ENCODE measurements at regions not wholly inside any gene's neighbourhood (a gene's known extent, or its start where the extent isn't known, plus 50 kb on each side); places are given as distances from the start of the nearest gene placed in this dataset.

- TF ChIP-seq, protein P1, sequence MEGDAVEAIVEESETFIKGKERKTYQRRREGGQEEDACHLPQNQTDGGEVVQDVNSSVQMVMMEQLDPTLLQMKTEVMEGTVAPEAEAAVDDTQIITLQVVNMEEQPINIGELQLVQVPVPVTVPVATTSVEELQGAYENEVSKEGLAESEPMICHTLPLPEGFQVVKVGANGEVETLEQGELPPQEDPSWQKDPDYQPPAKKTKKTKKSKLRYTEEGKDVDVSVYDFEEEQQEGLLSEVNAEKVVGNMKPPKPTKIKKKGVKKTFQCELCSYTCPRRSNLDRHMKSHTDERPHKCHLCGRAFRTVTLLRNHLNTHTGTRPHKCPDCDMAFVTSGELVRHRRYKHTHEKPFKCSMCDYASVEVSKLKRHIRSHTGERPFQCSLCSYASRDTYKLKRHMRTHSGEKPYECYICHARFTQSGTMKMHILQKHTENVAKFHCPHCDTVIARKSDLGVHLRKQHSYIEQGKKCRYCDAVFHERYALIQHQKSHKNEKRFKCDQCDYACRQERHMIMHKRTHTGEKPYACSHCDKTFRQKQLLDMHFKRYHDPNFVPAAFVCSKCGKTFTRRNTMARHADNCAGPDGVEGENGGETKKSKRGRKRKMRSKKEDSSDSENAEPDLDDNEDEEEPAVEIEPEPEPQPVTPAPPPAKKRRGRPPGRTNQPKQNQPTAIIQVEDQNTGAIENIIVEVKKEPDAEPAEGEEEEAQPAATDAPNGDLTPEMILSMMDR (IDR thresholded peaks at IDR 0.05; ENCODE audit: low read depth, low read length): no peak
- DNase-seq (ENCODE audit: low read depth in 1 of 2, low spot score in 1 of 2): no peak
- H3K4me3 ChIP-seq: no peak overlapping the region
- H3K27ac ChIP-seq: no peak overlapping the region
- H3K27me3 ChIP-seq: no peaks in the 10 kb centered on the region
- no peaks in the 10 kb centered on the region for H3K9me3 ChIP-seq (ENCODE audit: low read depth)
- H3K36me3 ChIP-seq: no peaks in the 10 kb centered on the region
- peaks cover 9% of the 10 kb centered on the region for H3K4me1 ChIP-seq (ENCODE audit: low read depth)
Observed at GRCh38 chr2:7999683-8000476, 682.0 kb upstream of the ID2 start.

DNA sequence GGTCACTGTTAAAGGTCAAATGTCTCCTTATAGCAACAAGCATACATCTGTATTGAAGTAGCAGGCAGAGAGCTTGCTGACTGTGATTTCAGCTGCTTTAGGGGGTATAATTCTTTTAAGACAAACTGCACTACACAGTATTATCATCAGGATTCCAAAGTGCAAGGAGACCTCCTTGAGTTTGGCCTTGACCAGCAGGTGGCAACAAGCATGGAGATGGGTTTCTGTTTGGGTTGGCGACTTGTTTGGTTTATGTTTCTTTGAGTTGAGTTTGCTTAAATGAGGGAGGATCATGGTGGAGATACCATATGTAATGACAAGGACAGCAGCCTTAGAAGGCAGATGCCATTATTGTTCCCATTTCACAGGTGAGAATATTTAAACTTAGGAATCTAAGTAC is 681.0 kb upstream of the ID2 start:
- DNase-seq (ENCODE audit: low read depth in 1 of 2, low spot score in 1 of 2): peak in 1 of 2 donors; percentile 7
- Histone ChIP-seq H3K27ac (no peak overlapping the region), H3K9me3 (ENCODE audit: low read depth) (no peaks in the 10 kb centered on the region), H3K27me3 (no peaks in the 10 kb centered on the region), H3K4me1 (ENCODE audit: low read depth) (peaks cover 9% of the 10 kb centered on the region), H3K36me3 (no peaks in the 10 kb centered on the region), H3K4me3 (no peak overlapping the region)
- TF ChIP-seq, protein P1 (IDR thresholded peaks at IDR 0.05; ENCODE audit: low read depth, low read length): peak; percentile 25

- no peaks in the 10 kb centered on the region for H3K9me3 ChIP-seq (ENCODE audit: low read depth)
- H3K4me1 ChIP-seq (ENCODE audit: low read depth): peaks cover 9% of the 10 kb centered on the region
- H3K27me3 ChIP-seq: no peaks in the 10 kb centered on the region
- H3K4me3 ChIP-seq: no peak overlapping the region
- DNase-seq (ENCODE audit: low read depth in 1 of 2, low spot score in 1 of 2): peak in 1 of 2 donors; percentile 9
- TF ChIP-seq, protein P1 (IDR thresholded peaks at IDR 0.05; ENCODE audit: low read depth, low read length): no peak
- H3K36me3 ChIP-seq: no peaks in the 10 kb centered on the region
- H3K27ac ChIP-seq: no peak overlapping the region
Observed at GRCh38 chr2:8002765-8003393, 679.0 kb upstream of the ID2 start.

- Histone ChIP-seq H3K27me3 (no peaks in the 10 kb centered on the region), H3K4me3 (no peak overlapping the region), H3K9me3 (ENCODE audit: low read depth) (no peaks in the 10 kb centered on the region), H3K4me1 (ENCODE audit: low read depth) (peaks cover 9% of the 10 kb centered on the region), H3K36me3 (no peaks in the 10 kb centered on the region), H3K27ac (peak overlapping the region; percentile 0)
- TF ChIP-seq, protein P1 (IDR thresholded peaks at IDR 0.05; ENCODE audit: low read depth, low read length): no peak
- DNase-seq (ENCODE audit: low read depth in 1 of 2, low spot score in 1 of 2): peak; percentile 30 to 70
Observed at GRCh38 chr2:8003462-8004075, 678.3 kb upstream of the ID2 start.

GRCh38 chr2:8004250-8004681 is 677.6 kb upstream of the ID2 start:
- no peaks in the 10 kb centered on the region for H3K9me3 ChIP-seq (ENCODE audit: low read depth)
- no peaks in the 10 kb centered on the region for H3K27me3 ChIP-seq
- H3K4me1 ChIP-seq (ENCODE audit: low read depth): peaks cover 9% of the 10 kb centered on the region
- no peak overlapping the region for H3K4me3 ChIP-seq
- DNase-seq (ENCODE audit: low read depth in 1 of 2, low spot score in 1 of 2): peak in 1 of 2 donors; percentile 90
- no peak overlapping the region for H3K27ac ChIP-seq
- H3K36me3 ChIP-seq: no peaks in the 10 kb centered on the region
- TF ChIP-seq, protein P1 (IDR thresholded peaks at IDR 0.05; ENCODE audit: low read depth, low read length): no peak
